BJ (cell line): ENCODE measurements at regions not wholly inside any gene's neighbourhood (a gene's known extent, or its start where the extent isn't known, plus 50 kb on each side); places are given as distances from the start of the nearest gene placed in this dataset.
"Not testable (repeated sequence)": the region's sequence is repeated elsewhere in the genome, so short reads cannot be mapped to it uniquely, and the experiment has no call there.

Experiments
- CTCF ChIA-PET: fragments of 350-600 bp; formaldehyde crosslinking; extraction: SDS; loops from one replicate; lab custom pipeline; 2021; ENCODE audit warnings: antibody characterized with exemption, inconsistent platforms; lab: Yijun Ruan, JAX
- POLR2A ChIA-PET: fragments of 300-600 bp; sonication (Branson Sonifier 250); formaldehyde crosslinking; extraction: SDS; loops from one replicate; lab custom pipeline; 2021; ENCODE audit warnings: antibody characterized with exemption; lab: Charles Lee
- DNase-seq: peaks from one replicate; pipeline ENCODE4 v3.0.0-alpha.2; 2011; ENCODE audit warnings: low read depth
- H3K27me3 ChIP-seq: 2 replicates; pipeline ENCODE4 v1.6.0; 2011; ENCODE audit warnings: low read length; ENCODE audit not compliant: control insufficient read depth, insufficient read depth
- H3K36me3 ChIP-seq: 2 replicates; pipeline ENCODE4 v1.5.1; 2011; ENCODE audit warnings: low read length; ENCODE audit not compliant: control insufficient read depth, insufficient read depth
- H3K4me3 ChIP-seq: 2 replicates; pipeline ENCODE4 v1.5.1; 2011; ENCODE audit warnings: low read depth, mild to moderate bottlenecking, control low read depth, low read length
- CTCF ChIP-seq: IDR thresholded peaks from 2 replicates; pipeline ENCODE4 v1.5.1; 2011; ENCODE audit warnings: low read depth, mild to moderate bottlenecking, control low read depth, inconsistent platforms, low read length, moderate library complexity; ENCODE audit not compliant: insufficient read depth

DNA sequence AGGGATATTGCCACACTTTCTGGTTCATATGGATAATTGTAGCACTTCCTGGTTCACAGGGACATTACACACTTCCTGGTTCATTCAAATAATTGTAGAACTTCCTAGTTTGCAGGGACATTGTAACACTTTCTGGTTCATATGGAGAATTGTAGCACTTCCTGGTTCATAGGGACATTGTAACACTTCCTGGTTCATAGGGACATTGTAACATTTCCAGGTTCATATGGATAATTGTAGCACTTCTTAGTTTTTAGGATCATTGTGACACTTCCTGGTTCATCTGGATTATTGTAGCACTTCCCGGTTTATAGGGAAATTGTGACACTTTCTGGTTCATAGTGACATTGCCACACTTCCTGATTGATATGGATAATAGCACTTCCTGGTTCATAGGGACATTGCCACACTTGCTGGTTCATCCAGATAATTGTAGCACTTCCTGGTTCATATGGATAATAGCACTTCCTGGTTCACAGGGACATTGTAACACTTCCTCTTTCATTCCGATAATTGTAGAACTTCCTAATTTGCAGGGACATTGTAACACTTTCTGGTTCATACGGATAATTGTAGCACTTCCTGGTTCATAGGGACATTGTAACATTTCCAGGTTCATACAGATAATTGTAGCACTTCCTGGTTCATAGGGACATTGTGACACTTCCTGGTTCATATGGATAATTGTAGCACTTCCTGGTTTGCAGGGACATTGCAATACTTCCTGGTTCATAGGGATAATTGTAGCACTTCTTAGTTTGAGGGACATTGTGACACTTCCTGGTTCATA lies 59.2 kb upstream of the CD99 start:
- CTCF ChIA-PET = no interaction called here
- no peak for DNase-seq
- no peaks in the 10 kb centered on the region for H3K27me3 ChIP-seq
- no peak for TF ChIP-seq CTCF
- H3K36me3 ChIP-seq = no peaks in the 10 kb centered on the region
- POLR2A ChIA-PET = no interaction called here
- H3K4me3 ChIP-seq = no peak overlapping the region

DNA sequence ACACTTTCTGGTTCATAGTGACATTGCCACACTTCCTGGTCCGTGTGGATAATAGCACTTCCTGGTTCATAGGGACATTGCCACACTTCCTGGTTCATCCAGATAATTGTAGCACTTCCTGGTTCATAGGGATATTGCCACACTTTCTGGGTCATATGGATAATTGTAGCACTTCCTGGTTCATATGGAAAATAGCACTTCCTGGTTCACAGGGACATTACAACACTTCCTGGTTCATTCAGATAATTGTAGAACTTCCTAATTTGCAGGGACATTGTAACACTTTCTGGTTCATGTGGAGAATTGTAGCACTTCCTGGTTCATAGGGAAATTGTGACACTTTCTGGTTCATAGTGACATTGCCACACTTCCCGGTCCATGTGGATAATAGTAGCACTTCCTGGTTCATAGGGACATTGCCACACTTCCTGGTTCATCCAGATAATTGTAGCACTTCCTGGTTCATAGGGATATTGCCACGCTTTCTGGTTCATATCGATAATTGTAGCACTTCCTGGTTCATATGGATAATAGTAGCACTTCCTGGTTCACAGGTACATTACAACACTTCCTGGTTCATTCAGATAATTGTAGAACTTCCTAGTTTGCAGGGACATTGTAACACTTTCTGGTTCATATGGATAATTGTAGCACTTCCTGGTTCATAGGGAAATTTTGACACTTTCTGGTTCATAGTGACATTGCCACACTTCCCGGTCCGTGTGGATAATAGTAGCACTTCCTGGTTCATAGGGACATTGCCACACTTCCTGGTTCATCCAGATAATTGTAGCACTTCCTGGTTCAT lies 60.0 kb upstream of the CD99 start:
- CTCF ChIA-PET, DNase-seq, H3K36me3 ChIP-seq, H3K27me3 ChIP-seq, H3K4me3 ChIP-seq, POLR2A ChIA-PET: not testable (repeated sequence)

DNA sequence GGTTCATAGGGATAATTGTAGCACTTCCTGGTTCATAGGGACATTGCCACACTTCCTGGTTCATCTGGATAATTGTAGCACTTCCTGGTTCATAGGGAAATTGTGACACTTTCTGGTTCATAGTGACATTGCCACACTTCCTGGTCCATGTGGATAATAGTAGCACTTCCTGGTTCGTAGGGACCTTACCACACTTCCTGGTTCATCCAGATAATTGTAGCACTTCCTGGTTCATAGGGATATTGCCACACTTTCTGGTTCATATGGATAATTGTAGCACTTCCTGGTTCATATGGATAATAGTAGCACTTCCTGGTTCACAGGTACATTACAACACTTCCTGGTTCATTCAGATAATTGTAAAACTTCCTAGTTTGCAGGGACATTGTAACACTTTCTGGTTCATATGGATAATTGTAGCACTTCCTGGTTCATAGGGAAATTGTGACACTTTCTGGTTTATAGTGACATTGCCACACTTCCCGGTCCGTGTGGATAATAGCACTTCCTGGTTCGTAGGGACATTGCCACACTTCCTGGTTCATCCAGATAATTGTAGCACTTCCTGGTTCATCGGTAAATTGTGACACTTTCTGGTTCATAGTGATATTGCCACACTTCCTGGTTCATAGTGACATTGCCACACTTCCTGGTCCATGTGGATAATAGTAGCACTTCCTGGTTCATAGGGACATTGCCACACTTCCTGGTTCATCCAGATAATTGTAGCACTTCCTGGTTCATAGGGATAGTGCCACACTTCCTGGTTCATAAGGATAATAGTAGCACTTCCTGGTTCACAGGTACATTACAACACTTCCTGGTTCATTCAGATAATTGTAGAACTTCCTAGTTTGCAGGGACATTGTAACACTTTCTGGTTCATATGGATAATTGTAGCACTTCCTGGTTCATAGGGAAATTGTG lies 60.8 kb upstream of the CD99 start:
- H3K4me3 ChIP-seq, CTCF ChIA-PET, H3K36me3 ChIP-seq, H3K27me3 ChIP-seq, POLR2A ChIA-PET, DNase-seq: not testable (repeated sequence)

DNA sequence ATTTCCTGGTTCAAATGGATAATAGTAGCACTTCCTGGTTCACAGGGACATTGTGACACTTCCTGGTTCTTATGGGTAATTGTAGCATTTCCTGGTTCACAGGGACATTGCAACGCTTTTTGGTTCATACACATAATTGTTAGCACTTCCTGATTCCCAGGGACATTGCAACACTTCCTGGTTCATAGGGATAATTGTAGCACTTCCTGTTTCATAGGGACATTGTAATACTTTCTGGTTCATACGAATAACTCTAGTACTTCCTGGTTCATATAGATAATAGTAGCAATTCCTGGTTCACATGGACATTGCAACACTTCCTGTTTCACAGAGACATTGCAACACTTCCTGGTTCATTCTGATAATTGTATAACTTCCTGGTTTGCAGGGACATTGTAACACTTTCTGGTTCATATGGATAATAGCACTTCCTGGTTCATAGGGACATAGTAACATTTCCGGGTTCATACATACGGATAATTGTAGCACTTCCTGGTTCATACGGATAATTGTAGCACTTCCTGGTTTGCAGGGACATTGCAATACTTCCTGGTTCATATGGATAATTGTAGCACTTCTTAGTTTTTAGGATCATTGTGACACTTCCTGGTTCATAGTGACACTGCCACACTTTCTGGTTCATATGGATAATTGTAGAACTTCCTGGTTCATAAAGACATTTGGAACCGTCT lies 61.6 kb upstream of the CD99 start:
- TF ChIP-seq CTCF = no peak
- Histone ChIP-seq H3K27me3 (no peaks in the 10 kb centered on the region), H3K36me3 (no peaks in the 10 kb centered on the region), H3K4me3 (no peak overlapping the region)
- ChIA-PET POLR2A (no interaction called here), CTCF (no interaction called here)
- no peak for DNase-seq

GRCh38 chrX:2628751-2629315 lies 62.3 kb upstream of the CD99 start:
- no peak for TF ChIP-seq CTCF
- Histone ChIP-seq H3K36me3 (no peaks in the 10 kb centered on the region), H3K27me3 (no peaks in the 10 kb centered on the region), H3K4me3 (no peak overlapping the region)
- ChIA-PET POLR2A (no interaction called here), CTCF (no interaction called here)
- DNase-seq = no peak
